ENCODE measurements at regions not wholly inside any gene's neighbourhood (a gene's known extent, or its start where the extent isn't known, plus 50 kb on each side); places are given as distances from the start of the nearest gene placed in this dataset.

- DNase-seq = no peak
These were observed 177.3 kb upstream of the NTM start for GRCh38 chr11:131193031-131193501.

- DNase-seq = no peak
These were observed 175.7 kb upstream of the NTM start for GRCh38 chr11:131194726-131195125.

GRCh38 chr11:131195661-131196517 is 174.5 kb upstream of the NTM start:
- no peak for DNase-seq

- DNase-seq = no peak
These were observed 172.0 kb upstream of the NTM start for GRCh38 chr11:131198161-131199014.

GRCh38 chr11:131199015-131199280 is 171.5 kb upstream of the NTM start:
- DNase-seq = no peak

GRCh38 chr11:131201674-131202073 is 168.7 kb upstream of the NTM start:
- DNase-seq = no peak

- DNase-seq = no peak
These were observed 167.4 kb upstream of the NTM start for GRCh38 chr11:131203040-131203439.

- no peak for DNase-seq
These were observed 166.1 kb upstream of the NTM start for GRCh38 chr11:131204282-131204681.

- no peak for DNase-seq
These were observed 165.5 kb upstream of the NTM start for GRCh38 chr11:131204765-131205380.

GRCh38 chr11:131206671-131207070 is 163.7 kb upstream of the NTM start:
- no peak for DNase-seq

- no peak for DNase-seq
These were observed 162.5 kb upstream of the NTM start for GRCh38 chr11:131207901-131208300.

GRCh38 chr11:131217313-131218310 is 152.8 kb upstream of the NTM start:
- peak in 1 of 3 donors; percentile 4 for DNase-seq

GRCh38 chr11:131218542-131218941 is 151.9 kb upstream of the NTM start:
- no peak for DNase-seq

- no peak for DNase-seq
These were observed 150.8 kb upstream of the NTM start for GRCh38 chr11:131219646-131220045.

- no peak for DNase-seq
These were observed 147.0 kb upstream of the NTM start for GRCh38 chr11:131223198-131223991.

GRCh38 chr11:131228378-131228777 is 142.0 kb upstream of the NTM start:
- DNase-seq = no peak

GRCh38 chr11:131229221-131229620 is 141.2 kb upstream of the NTM start:
- no peak for DNase-seq

- DNase-seq = no peak
These were observed 139.0 kb upstream of the NTM start for GRCh38 chr11:131231317-131231940.

- no peak for DNase-seq
These were observed 138.2 kb upstream of the NTM start for GRCh38 chr11:131232261-131232660.

- DNase-seq = no peak
These were observed 136.2 kb upstream of the NTM start for GRCh38 chr11:131234221-131234620.

All from suppressor macrophage treated with lipopolysaccharide for 1 hour (primary cell).